ENCODE measurements at regions not wholly inside any gene's neighbourhood (a gene's known extent, or its start where the extent isn't known, plus 50 kb on each side); places are given as distances from the start of the nearest gene placed in this dataset.

DNA sequence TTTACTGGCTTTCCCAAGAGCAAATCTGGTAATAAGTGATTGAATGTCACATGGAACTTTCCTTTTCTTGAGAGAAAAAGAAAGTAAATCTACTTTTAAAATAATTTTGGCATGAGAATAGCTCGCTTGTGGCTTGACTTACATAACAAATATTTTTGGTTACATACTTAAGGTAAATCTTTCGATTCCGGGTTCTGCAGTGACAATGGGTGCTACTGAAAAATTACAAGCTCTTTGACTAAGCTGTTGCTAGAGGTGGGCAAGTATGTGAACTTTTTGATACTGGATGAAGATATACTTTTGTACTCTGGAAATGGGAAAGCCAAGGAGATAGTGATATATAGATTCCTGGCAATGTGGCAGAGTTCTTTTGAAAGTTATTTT, 51.9 kb upstream of the OTOL1 start:
- no peak for DNase-seq (ENCODE audit: low read depth)

DNA sequence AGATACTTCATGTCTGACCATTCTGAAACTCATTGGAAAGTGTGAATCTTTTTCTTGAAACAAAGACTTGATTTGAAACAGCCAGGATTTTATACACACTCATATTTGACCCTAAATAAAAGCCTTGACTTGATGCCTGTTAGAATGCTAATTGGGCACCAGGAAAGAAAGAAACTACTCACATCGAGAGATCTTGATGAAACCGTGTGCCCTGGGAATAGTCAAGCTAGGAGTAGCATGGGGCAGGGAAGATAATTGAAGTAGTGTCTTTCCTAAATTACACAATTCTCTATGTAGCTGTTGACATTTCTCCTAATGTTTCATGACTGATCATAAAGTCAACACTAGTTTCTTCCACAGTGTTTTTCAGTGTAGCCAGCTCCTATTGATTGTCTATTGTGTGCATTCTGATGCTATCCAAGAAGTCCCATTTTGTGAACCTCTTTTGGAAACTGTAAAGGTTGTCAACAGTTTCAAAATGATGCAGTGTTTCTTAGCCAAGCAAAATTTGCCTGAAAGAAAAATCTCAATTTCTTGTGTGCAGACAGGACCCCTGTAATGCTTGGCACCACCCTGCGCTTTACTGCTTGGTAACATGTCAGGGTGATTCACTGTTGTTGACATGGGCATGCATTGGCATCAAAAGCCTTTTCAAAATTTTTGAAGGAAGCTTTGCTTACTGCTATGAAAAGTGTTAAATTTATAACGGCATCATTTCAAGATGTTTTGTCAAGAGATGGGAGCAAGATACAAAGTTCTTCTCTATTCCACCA, 52.5 kb upstream of the OTOL1 start:
- DNase-seq (ENCODE audit: low read depth) = no peak

DNA sequence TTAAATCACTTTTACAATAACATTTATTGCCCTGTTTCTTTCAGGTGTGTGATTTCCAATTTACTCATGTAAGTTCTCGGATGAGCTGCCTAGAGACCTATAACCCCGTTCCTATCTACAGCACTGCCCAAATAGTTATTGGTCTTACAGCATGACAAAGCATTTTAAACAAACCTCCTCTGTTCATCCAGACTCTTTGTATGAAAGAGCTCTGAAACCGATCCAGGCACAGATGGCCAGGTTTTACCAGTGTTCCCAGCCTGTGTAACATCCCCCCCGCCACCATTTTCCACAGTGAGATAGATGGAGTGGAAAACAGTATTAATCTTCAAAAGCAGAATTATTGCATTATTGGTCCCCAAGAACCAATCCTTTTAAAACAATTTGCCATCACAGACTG, 59.0 kb upstream of the SPTSSB start:
- DNase-seq (ENCODE audit: low read depth) = no peak

DNA sequence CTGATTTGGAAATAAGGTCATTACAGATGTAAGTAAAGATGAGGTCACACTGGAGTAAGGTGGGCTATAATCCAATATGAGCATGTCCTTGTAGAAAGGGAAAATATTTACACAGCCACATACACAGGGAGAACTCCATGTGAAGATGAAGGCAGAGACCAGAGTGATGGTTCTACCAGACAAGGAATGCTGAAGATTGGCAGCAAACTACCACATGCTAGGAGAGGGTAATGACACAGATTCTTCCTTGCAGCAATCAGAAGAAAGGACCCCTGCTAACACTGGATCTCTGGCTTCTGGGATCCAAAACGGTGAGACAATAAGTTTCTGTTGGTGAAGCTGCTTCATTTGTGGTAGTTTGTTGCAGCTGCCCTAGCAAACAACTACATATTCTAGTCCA, 56.0 kb upstream of the SPTSSB start:
- DNase-seq (ENCODE audit: low read depth) = no peak

DNA sequence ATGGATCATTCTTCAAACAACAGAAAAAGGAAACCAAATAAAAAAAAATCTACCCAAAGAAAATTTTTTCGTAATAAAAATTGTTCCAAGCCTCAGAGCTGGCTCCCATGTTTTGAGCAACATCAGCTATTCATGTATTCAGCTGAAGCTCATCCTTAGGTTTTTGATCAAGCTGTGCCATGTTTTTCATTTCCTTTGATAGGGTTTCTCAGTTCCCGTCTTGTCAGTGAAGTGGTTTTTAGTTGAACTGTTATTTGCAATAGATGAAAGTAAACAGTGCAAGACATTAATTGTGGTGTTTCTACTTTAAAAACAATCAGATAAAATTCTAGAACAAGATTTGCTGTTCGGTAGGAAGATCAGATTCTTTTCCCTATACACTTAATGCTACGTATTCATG, 55.4 kb upstream of the SPTSSB start:
- DNase-seq (ENCODE audit: low read depth) = no peak

DNA sequence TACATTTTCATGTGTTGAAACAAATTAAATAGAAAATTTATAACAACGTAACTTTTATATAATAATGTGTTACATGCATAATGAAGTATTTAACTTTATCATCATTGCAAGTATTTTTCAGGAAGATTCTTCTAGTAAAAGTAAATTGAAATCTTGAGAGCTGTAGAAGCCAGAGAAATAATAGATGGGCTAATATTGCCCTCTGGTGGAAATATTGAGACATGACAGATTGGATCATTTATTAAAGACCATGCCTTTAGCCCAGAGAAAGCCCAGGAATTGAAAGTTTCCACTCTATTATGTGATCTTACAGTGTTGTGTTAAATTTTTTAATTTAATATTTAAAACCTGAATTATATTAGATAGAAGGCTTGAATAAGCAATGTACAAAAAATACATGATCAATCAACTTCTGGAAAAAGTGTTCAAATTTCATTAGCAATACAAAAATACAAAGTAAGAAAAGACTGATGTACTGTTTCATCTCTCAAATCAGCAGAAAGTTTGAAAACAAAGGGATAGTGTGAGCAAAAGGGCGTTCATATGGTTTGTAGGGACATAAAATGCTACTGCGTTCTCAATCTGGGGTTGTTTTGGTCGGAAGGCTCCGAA, 52.7 kb upstream of the SPTSSB start:
- DNase-seq (ENCODE audit: low read depth) = peak; percentile 19

DNA sequence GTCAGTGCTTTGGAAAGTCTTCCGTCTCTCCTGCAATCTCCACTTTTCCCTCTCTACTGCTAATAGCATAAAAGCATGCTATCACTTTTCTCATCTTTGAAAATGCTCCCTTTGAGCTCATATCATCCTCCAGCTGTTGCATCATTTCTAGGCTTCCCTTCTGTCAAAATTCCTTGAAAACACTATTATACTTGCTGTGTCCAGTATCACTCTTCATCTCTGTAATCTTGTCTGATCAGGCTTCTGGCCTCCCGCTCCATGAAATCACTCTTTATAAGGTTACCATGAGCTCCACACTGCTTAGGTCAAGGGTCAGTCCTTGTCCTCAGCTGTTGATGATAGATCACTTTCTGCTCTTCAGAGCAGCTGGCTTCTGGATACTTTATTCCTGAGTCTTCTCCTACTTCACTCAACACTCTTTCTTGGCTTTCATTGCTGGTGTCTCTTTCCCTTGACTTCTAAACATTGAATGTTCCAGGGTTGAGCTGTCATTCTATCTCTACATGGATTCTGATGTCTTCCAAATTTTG, 50.9 kb upstream of the SPTSSB start:
- no peak for DNase-seq (ENCODE audit: low read depth)
